Mesendoderm (in vitro differentiated cells): ENCODE measurements at regions not wholly inside any gene's neighbourhood (a gene's known extent, or its start where the extent isn't known, plus 50 kb on each side); places are given as distances from the start of the nearest gene placed in this dataset.
A peak's percentile ranks its signal among the peaks of the same experiment; 100 is the strongest.

Experiments
- DNase-seq: peaks from one replicate; pipeline ENCODE4 v3.0.0; 2013
- H2AK5ac ChIP-seq: 2 replicates; pipeline ENCODE4 v1.6.1; 2013; ENCODE audit warnings: low read length, inconsistent platforms
- H2BK120ac ChIP-seq: 2 replicates; pipeline ENCODE4 v1.6.1; 2013; ENCODE audit warnings: low read depth, mild to moderate bottlenecking, low read length, moderate library complexity, mixed read lengths
- H2BK15ac ChIP-seq: replicated peaks from 2 replicates; pipeline ENCODE4 v1.6.1; 2013; ENCODE audit warnings: low read depth, mild to moderate bottlenecking, moderate library complexity
- H2BK5ac ChIP-seq: 2 replicates; pipeline ENCODE4 v1.6.1; 2013; ENCODE audit warnings: low read length, inconsistent platforms
- H3K18ac ChIP-seq: 2 replicates; pipeline ENCODE4 v1.6.1; 2013; ENCODE audit warnings: mild to moderate bottlenecking, low read length, mixed read lengths
- H3K23ac ChIP-seq: one replicate; pipeline ENCODE4 v1.6.1; 2013; ENCODE audit warnings: low read length
- H3K27ac ChIP-seq: 2 replicates; pipeline ENCODE4 v1.5.1; 2013; ENCODE audit warnings: low read depth, mild to moderate bottlenecking, inconsistent platforms, low read length, moderate library complexity
- H3K27me3 ChIP-seq: 2 replicates; pipeline ENCODE4 v1.6.1; 2013; ENCODE audit warnings: low read length, control low read depth, mild to moderate bottlenecking, inconsistent platforms; ENCODE audit not compliant: insufficient read depth, poor library complexity
- H3K36me3 ChIP-seq: 2 replicates; pipeline ENCODE4 v1.6.1; 2013; ENCODE audit warnings: low read length, inconsistent platforms; ENCODE audit not compliant: control insufficient read depth, insufficient read depth
- H3K4ac ChIP-seq: one replicate; pipeline ENCODE4 v1.6.1; 2013; ENCODE audit warnings: low read depth, mild to moderate bottlenecking, low read length, moderate library complexity
- H3K4me1 ChIP-seq: 2 replicates; pipeline ENCODE4 v1.6.1; 2013; ENCODE audit warnings: low read depth, low read length, inconsistent platforms; ENCODE audit not compliant: control insufficient read depth
- H3K4me2 ChIP-seq: 2 replicates; pipeline ENCODE4 v1.6.1; 2013; ENCODE audit warnings: low read length
- H3K4me3 ChIP-seq: 2 replicates; pipeline ENCODE4 v1.5.1; 2013; ENCODE audit warnings: mild to moderate bottlenecking, low read length
- H3K56ac ChIP-seq: one replicate; pipeline ENCODE4 v1.6.1; 2013; ENCODE audit warnings: low read length
- H3K79me1 ChIP-seq: 2 replicates; pipeline ENCODE4 v1.6.1; 2013; ENCODE audit warnings: low read length, inconsistent platforms
- H3K79me2 ChIP-seq: 2 replicates; pipeline ENCODE4 v1.6.1; 2013; ENCODE audit warnings: mild to moderate bottlenecking, low read length; ENCODE audit not compliant: control insufficient read depth, insufficient read depth
- H3K9ac ChIP-seq: 2 replicates; pipeline ENCODE4 v1.6.1; 2013; ENCODE audit warnings: low read length, inconsistent platforms
- H4K5ac ChIP-seq: one replicate; pipeline ENCODE4 v1.6.1; 2013; ENCODE audit warnings: low read length
- H4K8ac ChIP-seq: one replicate; pipeline ENCODE4 v1.6.1; 2013; ENCODE audit warnings: low read depth, mild to moderate bottlenecking, control low read depth, low read length, moderate library complexity
- WGBS: extraction: QIAGEN DNeasy Blood & Tissue Kit; methylation state at CpG from one replicate; pipeline ENCODE4 v1.1.7; 2013; ENCODE audit warnings: low lambda C conversion rate, missing lambda C conversion rate; ENCODE audit not compliant: insufficient coverage; ENCODE audit errors: extremely low coverage; 5-methylcytosine and 5-hydroxymethylcytosine counted together

DNA sequence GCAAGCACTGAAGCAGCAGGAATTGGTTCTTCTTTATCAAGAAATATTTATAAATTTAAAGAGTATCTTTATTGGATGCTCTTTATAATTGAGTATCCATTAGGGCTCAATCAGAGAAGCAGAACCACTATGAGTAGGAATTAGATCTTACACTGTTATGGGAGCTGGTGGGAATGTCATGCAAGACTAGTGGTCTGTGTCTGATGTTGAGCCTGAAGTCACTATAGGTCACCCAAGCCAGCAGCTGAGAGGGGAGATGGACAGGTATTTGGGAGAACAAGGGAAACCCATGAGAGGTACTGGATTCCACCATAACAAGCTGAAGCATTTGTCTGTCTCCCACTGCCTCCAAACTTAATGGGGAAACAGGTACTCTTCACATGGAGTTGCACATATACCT, 283.7 kb upstream of the BOD1L1 start:
- Histone ChIP-seq H3K4me2 (no peak overlapping the region), H3K23ac (no peak overlapping the region), H3K36me3 (no peaks in the 10 kb centered on the region), H3K79me1 (no peaks in the 10 kb centered on the region), H3K79me2 (no peaks in the 10 kb centered on the region), H2BK15ac (no peak overlapping the region), H3K56ac (no peak overlapping the region), H2BK5ac (no peak overlapping the region), H2BK120ac (no peak overlapping the region), H3K9ac (no peak overlapping the region), H3K27me3 (no peaks in the 10 kb centered on the region), H4K5ac (no peak overlapping the region), H2AK5ac (no peak overlapping the region), H3K18ac (no peak overlapping the region), H4K8ac (no peak overlapping the region), H3K4me1 (peaks cover 2% of the 10 kb centered on the region), H3K27ac (no peak overlapping the region), H3K4me3 (no peak overlapping the region), H3K4ac (peak overlapping the region; percentile 67)
- no peak for DNase-seq

DNA sequence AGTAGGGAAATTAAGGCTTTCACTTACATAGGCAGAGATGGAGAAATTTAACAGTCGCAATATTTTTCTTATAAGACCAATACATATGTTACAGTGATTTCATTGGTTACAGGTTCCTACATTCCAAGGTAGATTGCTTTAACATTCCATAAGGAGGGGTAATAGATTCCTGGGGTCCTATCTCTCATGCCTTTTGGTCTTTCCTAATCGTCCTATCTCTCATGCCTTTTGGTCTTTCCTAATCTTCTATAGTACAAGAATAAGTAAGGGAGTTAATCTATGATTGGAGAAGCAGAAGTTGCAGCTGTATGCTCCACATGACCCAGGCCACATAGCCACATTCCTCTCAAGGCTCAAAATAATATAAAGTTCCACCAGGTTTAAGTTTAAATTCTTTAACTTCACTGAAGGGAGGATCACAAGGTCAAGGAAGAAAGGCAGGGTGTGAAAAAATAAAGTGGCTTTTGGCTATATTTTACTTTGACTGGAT, 285.0 kb upstream of the BOD1L1 start:
- Histone ChIP-seq H3K9ac (no peak overlapping the region), H3K4me3 (no peak overlapping the region), H4K8ac (no peak overlapping the region), H3K4me2 (no peak overlapping the region), H3K18ac (no peak overlapping the region), H3K79me2 (no peaks in the 10 kb centered on the region), H3K4ac (no peak overlapping the region), H4K5ac (no peak overlapping the region), H2AK5ac (no peak overlapping the region), H2BK120ac (no peak overlapping the region), H2BK5ac (no peak overlapping the region), H3K56ac (no peak overlapping the region), H3K36me3 (no peaks in the 10 kb centered on the region), H3K4me1 (peaks cover 2% of the 10 kb centered on the region), H2BK15ac (no peak overlapping the region), H3K79me1 (no peaks in the 10 kb centered on the region), H3K27me3 (no peaks in the 10 kb centered on the region), H3K27ac (no peak overlapping the region), H3K23ac (no peak overlapping the region)
- WGBS = no CpG with 5 or more reads among the region's 2 CpGs
- DNase-seq = peak; percentile 92

DNA sequence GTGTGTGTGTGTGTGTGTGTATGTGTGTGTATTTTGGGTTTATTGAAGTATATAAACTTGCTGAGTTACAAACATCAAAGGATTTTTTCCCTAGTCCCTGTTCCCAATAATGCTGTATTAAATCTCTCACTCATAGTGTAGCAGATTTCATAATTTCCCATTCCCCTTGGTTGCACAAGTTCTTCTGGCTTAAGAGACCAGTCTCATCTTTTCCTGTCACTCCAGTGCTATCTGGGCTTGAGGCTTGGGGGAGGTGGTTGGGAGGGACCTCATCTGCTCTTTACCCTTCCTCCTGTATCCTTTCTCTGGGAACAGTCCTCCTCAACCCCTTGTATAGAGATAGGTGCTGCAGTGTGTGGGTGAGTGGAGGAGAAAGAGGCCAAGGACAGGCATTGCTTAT, 285.4 kb upstream of the BOD1L1 start:
- H3K4me3 ChIP-seq = no peak overlapping the region
- no peak overlapping the region for H3K4ac ChIP-seq
- H3K4me2 ChIP-seq = no peak overlapping the region
- H3K79me1 ChIP-seq = no peaks in the 10 kb centered on the region
- H2BK15ac ChIP-seq = no peak overlapping the region
- H2AK5ac ChIP-seq = no peak overlapping the region
- no peaks in the 10 kb centered on the region for H3K79me2 ChIP-seq
- peak overlapping the region; percentile 1 for H3K56ac ChIP-seq
- H3K27me3 ChIP-seq = no peaks in the 10 kb centered on the region
- H3K27ac ChIP-seq = no peak overlapping the region
- DNase-seq = no peak
- peaks cover 2% of the 10 kb centered on the region for H3K4me1 ChIP-seq
- H2BK5ac ChIP-seq = no peak overlapping the region
- H3K23ac ChIP-seq = no peak overlapping the region
- H3K36me3 ChIP-seq = no peaks in the 10 kb centered on the region
- H2BK120ac ChIP-seq = no peak overlapping the region
- H4K5ac ChIP-seq = no peak overlapping the region
- H3K18ac ChIP-seq = peak overlapping the region; percentile 39
- no peak overlapping the region for H3K9ac ChIP-seq
- H4K8ac ChIP-seq = no peak overlapping the region

DNA sequence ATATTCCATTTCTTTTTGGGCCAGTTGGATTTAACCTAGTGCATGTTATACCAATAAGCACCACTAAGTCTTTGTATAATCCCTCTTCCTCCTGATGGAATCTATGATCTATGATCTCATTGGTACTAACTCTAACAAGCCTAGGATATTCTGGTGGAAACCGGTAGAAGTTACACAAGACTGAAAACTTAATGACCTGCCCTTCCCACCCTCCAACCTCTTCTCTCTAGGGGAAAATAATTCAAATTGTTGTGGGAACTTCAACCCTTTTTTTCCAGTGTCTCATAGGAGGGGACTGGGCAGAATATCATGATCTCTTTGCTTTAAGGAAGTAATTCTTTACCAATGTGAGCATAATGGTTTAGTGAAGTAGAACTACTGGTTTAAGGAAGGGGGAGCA, 289.5 kb upstream of the BOD1L1 start:
- H2BK15ac ChIP-seq = no peak overlapping the region
- peaks cover 2% of the 10 kb centered on the region for H3K4me1 ChIP-seq
- no peaks in the 10 kb centered on the region for H3K36me3 ChIP-seq
- H3K4ac ChIP-seq = no peak overlapping the region
- H3K79me1 ChIP-seq = no peaks in the 10 kb centered on the region
- no peak overlapping the region for H4K8ac ChIP-seq
- H4K5ac ChIP-seq = no peak overlapping the region
- no peak overlapping the region for H2BK120ac ChIP-seq
- WGBS = no CpG with 5 or more reads among the region's 1 CpG
- no peaks in the 10 kb centered on the region for H3K79me2 ChIP-seq
- no peak overlapping the region for H3K56ac ChIP-seq
- no peak overlapping the region for H3K9ac ChIP-seq
- H3K23ac ChIP-seq = no peak overlapping the region
- H3K4me3 ChIP-seq = no peak overlapping the region
- H3K18ac ChIP-seq = no peak overlapping the region
- DNase-seq = no peak
- no peak overlapping the region for H3K27ac ChIP-seq
- H2BK5ac ChIP-seq = no peak overlapping the region
- H2AK5ac ChIP-seq = no peak overlapping the region
- no peaks in the 10 kb centered on the region for H3K27me3 ChIP-seq
- H3K4me2 ChIP-seq = no peak overlapping the region

DNA sequence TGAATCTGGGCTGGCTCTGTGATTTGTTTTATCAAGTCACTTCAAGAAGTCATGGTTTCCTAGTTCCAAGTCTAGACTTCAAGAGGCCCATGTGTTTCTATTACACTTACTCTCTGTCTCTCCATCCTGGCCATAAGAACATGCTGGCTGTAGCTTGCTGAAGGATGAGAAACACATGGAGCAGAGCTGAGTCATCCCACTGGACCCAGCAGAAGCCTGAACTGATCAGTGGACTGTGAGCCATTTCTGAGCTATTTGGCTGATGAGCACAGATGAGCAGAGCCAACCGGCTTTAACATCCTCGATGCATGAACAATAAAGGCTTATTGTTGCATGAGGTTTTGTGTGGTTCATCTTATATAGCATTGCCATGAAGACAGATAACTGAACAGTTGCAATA, 290.6 kb upstream of the BOD1L1 start:
- Histone ChIP-seq H4K5ac (no peak overlapping the region), H2AK5ac (no peak overlapping the region), H3K18ac (no peak overlapping the region), H2BK15ac (no peak overlapping the region), H3K56ac (no peak overlapping the region), H3K79me2 (no peaks in the 10 kb centered on the region), H3K9ac (no peak overlapping the region), H3K4ac (no peak overlapping the region), H3K4me3 (no peak overlapping the region), H3K79me1 (no peaks in the 10 kb centered on the region), H2BK120ac (no peak overlapping the region), H3K4me2 (no peak overlapping the region), H3K27me3 (no peaks in the 10 kb centered on the region), H3K36me3 (no peaks in the 10 kb centered on the region), H2BK5ac (no peak overlapping the region), H3K4me1 (no peaks in the 10 kb centered on the region), H3K27ac (no peak overlapping the region), H3K23ac (no peak overlapping the region), H4K8ac (no peak overlapping the region)
- no CpG with 5 or more reads among the region's 2 CpGs for WGBS
- DNase-seq = no peak

DNA sequence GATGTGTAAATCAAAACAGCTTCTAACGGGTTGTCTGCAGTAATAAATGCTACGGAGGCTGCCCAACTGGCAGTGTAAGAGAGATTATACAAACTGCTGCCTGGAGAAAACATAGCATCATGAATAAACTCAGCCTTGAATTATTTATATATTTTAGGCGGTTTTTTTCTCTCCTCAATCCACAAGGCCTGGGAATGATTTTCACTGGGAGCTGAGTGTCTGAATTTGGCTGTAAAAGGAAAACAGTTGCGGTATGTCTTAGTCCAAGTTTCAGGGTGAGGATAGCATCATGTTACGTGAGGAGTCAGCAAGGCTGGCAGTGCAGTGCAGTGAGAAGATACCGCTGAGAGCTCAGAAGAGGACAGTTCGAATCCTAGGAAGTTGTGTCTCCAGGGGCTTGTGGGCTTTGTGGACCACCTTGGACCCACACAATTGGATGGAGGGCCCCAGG, 291.5 kb upstream of the BOD1L1 start:
- H2AK5ac ChIP-seq = no peak overlapping the region
- no peak overlapping the region for H3K4me2 ChIP-seq
- no peak overlapping the region for H4K8ac ChIP-seq
- no peak overlapping the region for H2BK5ac ChIP-seq
- no peak overlapping the region for H3K18ac ChIP-seq
- no peak overlapping the region for H2BK120ac ChIP-seq
- H3K23ac ChIP-seq = no peak overlapping the region
- no peak overlapping the region for H3K9ac ChIP-seq
- no peaks in the 10 kb centered on the region for H3K36me3 ChIP-seq
- H3K79me1 ChIP-seq = no peaks in the 10 kb centered on the region
- H3K4ac ChIP-seq = no peak overlapping the region
- H3K27ac ChIP-seq = no peak overlapping the region
- H2BK15ac ChIP-seq = no peak overlapping the region
- H3K27me3 ChIP-seq = no peaks in the 10 kb centered on the region
- WGBS = no CpG with 5 or more reads among the region's 7 CpGs
- no peak overlapping the region for H4K5ac ChIP-seq
- no peaks in the 10 kb centered on the region for H3K4me1 ChIP-seq
- no peak overlapping the region for H3K4me3 ChIP-seq
- no peak for DNase-seq
- no peaks in the 10 kb centered on the region for H3K79me2 ChIP-seq
- H3K56ac ChIP-seq = no peak overlapping the region
